ENCODE measurements at regions not wholly inside any gene's neighbourhood (a gene's known extent, or its start where the extent isn't known, plus 50 kb on each side); places are given as distances from the start of the nearest gene placed in this dataset.

- Histone ChIP-seq H3K36me3 (ENCODE audit: control insufficient read depth in 1 of 2, insufficient read depth in 2 of 2, low read length in 2 of 2) (no peaks in the 10 kb centered on the region), H2AFZ (ENCODE audit: low read depth, low read length, poor library complexity, severe bottlenecking) (peak overlapping the region; percentile 91), H3K27me3 (ENCODE audit: insufficient read depth, low read length) (no peaks in the 10 kb centered on the region), H3K4me2 (ENCODE audit: low read length) (peak overlapping the region; percentile 59), H3K4me3 (replicated peaks in 1 of 2; ENCODE audit: low read depth in 1 of 2, low read length in 2 of 2) (0 out of 4 replicates have a peak overlapping the region, but pooled peaks of 1 of the 2 experiments have one; percentile 3), H4K20me1 (ENCODE audit: insufficient read depth) (no peaks in the 10 kb centered on the region), H3K4me1 (ENCODE audit: control insufficient read depth in 1 of 2, insufficient read depth in 2 of 2, low read length in 2 of 2) (peaks cover 13 to 14% of the 10 kb centered on the region in 2 experiments), H3K79me2 (ENCODE audit: insufficient read depth, low read length) (no peaks in the 10 kb centered on the region), H3K9me2 (ENCODE audit: insufficient read depth) (no peaks in the 10 kb centered on the region), H3K27ac (ENCODE audit: low read depth, low read length) (no peak overlapping the region), H3K9me3 (ENCODE audit: control insufficient read depth in 1 of 2, insufficient read depth in 1 of 2, low read depth in 1 of 2, low read length in 2 of 2) (no peaks in the 10 kb centered on the region), H3K9ac (ENCODE audit: low read length) (no peak overlapping the region)
- ATAC-seq (peak; percentile 93), DNase-seq (ENCODE audit: low read depth, low spot score) (peak; percentile 4)
- no TSS peak for BruUV-seq (replicated peaks)
- CTCF ChIA-PET, result interaction anchor here (0.7 to 1.6 kb wide), 3 partner anchors 10 to 61 kb away, joined by 3 to 6 read pairs (median 5); no protein-coding TSS in a partner anchor
- intact Hi-C loops (cut with micrococcal nuclease), result no loop called here
- RAD21 ChIA-PET (ENCODE audit: low non-redundant PET in 1 of 2, low total read pairs in 2 of 2, uncharacterized antibody in 2 of 2, unreplicated experiment in 2 of 2), result no interaction called here
- no peak for TF ChIP-seq YY1 (IDR thresholded peaks at IDR 0.05; ENCODE audit: extremely low read depth, insufficient replicate concordance, low read depth, low read length)
- TF ChIP-seq SP1 (IDR thresholded peaks at IDR 0.05; ENCODE audit: low read depth), result peak; percentile 23; the same call in 1 of the 2 replicates
- 0 out of 2 replicates have a peak, but pooled peaks have one; percentile 36 for TF ChIP-seq SIN3A (IDR thresholded peaks at IDR 0.05; ENCODE audit: low read depth)
- no peak for TF ChIP-seq POLR2AphosphoS5 (IDR thresholded peaks at IDR 0.05; ENCODE audit: low read depth, low read length)
- TF ChIP-seq JUND (IDR thresholded peaks at IDR 0.05), result peak; percentile 54
- peak; percentile 58 for TF ChIP-seq FOSL1 (IDR thresholded peaks at IDR 0.05; ENCODE audit: low read depth)
- POLR2A ChIA-PET, result interaction anchor here (0.8 kb wide), 1 partner anchor 9 kb away, joined by 3 read pairs; no protein-coding TSS in a partner anchor
Measured at GRCh38 chr9:14372437-14373335, 58.7 kb upstream of the NFIB start.

GRCh38 chr9:14369011-14369410 is 55.1 kb upstream of the NFIB start:
- H3K9me2 ChIP-seq (ENCODE audit: insufficient read depth), result no peaks in the 10 kb centered on the region
- intact Hi-C loops (cut with micrococcal nuclease), result no loop called here
- no peak overlapping the region for H3K4me3 ChIP-seq (replicated peaks in 1 of 2; ENCODE audit: low read depth in 1 of 2, low read length in 2 of 2)
- no peaks in the 10 kb centered on the region for H4K20me1 ChIP-seq (ENCODE audit: insufficient read depth)
- H3K4me2 ChIP-seq (ENCODE audit: low read length), result no peak overlapping the region
- H3K9me3 ChIP-seq (ENCODE audit: control insufficient read depth in 1 of 2, insufficient read depth in 1 of 2, low read depth in 1 of 2, low read length in 2 of 2), result no peaks in the 10 kb centered on the region
- ChIA-PET RAD21 (ENCODE audit: low non-redundant PET in 1 of 2, low total read pairs in 2 of 2, uncharacterized antibody in 2 of 2, unreplicated experiment in 2 of 2) (no interaction called here), POLR2A (no interaction called here), CTCF (interaction anchor here (1.5 kb wide), 1 partner anchor 15 kb away, joined by 6 read pairs; no protein-coding TSS in a partner anchor)
- H3K36me3 ChIP-seq (ENCODE audit: control insufficient read depth in 1 of 2, insufficient read depth in 2 of 2, low read length in 2 of 2), result no peaks in the 10 kb centered on the region
- TF ChIP-seq SRF (IDR thresholded peaks at IDR 0.05; ENCODE audit: low read depth) (no peak), EZH2phosphoT487 (IDR thresholded peaks at IDR 0.05; ENCODE audit: borderline replicate concordance) (no peak), ZFX (IDR thresholded peaks at IDR 0.05) (no peak), RAD21 (IDR thresholded peaks at IDR 0.05; ENCODE audit: low read depth) (no peak), JUND (IDR thresholded peaks at IDR 0.05) (no peak)
- H3K27ac ChIP-seq (ENCODE audit: low read depth, low read length), result no peak overlapping the region
- ATAC-seq (no peak), DNase-seq (ENCODE audit: low read depth, low spot score) (no peak)
- no peaks in the 10 kb centered on the region for H3K27me3 ChIP-seq (ENCODE audit: insufficient read depth, low read length)
- peaks cover 13 to 14% of the 10 kb centered on the region in 2 experiments for H3K4me1 ChIP-seq (ENCODE audit: control insufficient read depth in 1 of 2, insufficient read depth in 2 of 2, low read length in 2 of 2)
- no peaks in the 10 kb centered on the region for H3K79me2 ChIP-seq (ENCODE audit: insufficient read depth, low read length)
- BruUV-seq (replicated peaks), result no TSS peak
- no peak overlapping the region for H2AFZ ChIP-seq (ENCODE audit: low read depth, low read length, poor library complexity, severe bottlenecking)
- no peak overlapping the region for H3K9ac ChIP-seq (ENCODE audit: low read length)

Data from HCT116 (cell line).